22Rv1 (cell line): ENCODE measurements at regions not wholly inside any gene's neighbourhood (a gene's known extent, or its start where the extent isn't known, plus 50 kb on each side); places are given as distances from the start of the nearest gene placed in this dataset.
A peak's percentile ranks its signal among the peaks of the same experiment; 100 is the strongest.

Experiments used
- H3K27ac ChIP-seq: fragments of 450-650 bp; 2 replicates; pipeline ENCODE4 v1.5.1; 2017
- CTCF ChIP-seq: fragments of 450-650 bp; IDR thresholded peaks from 2 replicates; pipeline ENCODE4 v1.5.1; 2017; ENCODE audit warnings: mild to moderate bottlenecking
- ZFX ChIP-seq: fragments of 450-650 bp; IDR thresholded peaks from 2 replicates; pipeline ENCODE4 v1.6.1; 2017; ENCODE audit warnings: antibody characterized with exemption, borderline replicate concordance

- no peak overlapping the region for H3K27ac ChIP-seq
- TF ChIP-seq ZFX, result no peak
- no peak for TF ChIP-seq CTCF
These were observed 384.5 kb upstream of the IL12A start for GRCh38 chr3:159604151-159604581.

GRCh38 chr3:159605101-159605500, 383.5 kb upstream of the IL12A start:
- TF ChIP-seq ZFX, result no peak
- no peak for TF ChIP-seq CTCF
- H3K27ac ChIP-seq, result no peak overlapping the region

GRCh38 chr3:159605776-159606175, 382.9 kb upstream of the IL12A start:
- no peak for TF ChIP-seq ZFX
- H3K27ac ChIP-seq, result no peak overlapping the region

GRCh38 chr3:159607856-159608255, 380.8 kb upstream of the IL12A start:
- TF ChIP-seq ZFX, result no peak
- TF ChIP-seq CTCF, result no peak
- H3K27ac ChIP-seq, result no peak overlapping the region

- no peak for TF ChIP-seq ZFX
- no peak for TF ChIP-seq CTCF
- no peak overlapping the region for H3K27ac ChIP-seq
These were observed 380.3 kb upstream of the IL12A start for GRCh38 chr3:159608311-159608710.

GRCh38 chr3:159609625-159610024, 379.0 kb upstream of the IL12A start:
- no peak overlapping the region for H3K27ac ChIP-seq
- TF ChIP-seq ZFX, result no peak

- H3K27ac ChIP-seq, result no peak overlapping the region
- TF ChIP-seq CTCF (peak; percentile 77), ZFX (no peak)
These were observed 372.3 kb upstream of the IL12A start for GRCh38 chr3:159616234-159616825.

- TF ChIP-seq CTCF (no peak), ZFX (no peak)
- no peak overlapping the region for H3K27ac ChIP-seq
These were observed 369.2 kb upstream of the IL12A start for GRCh38 chr3:159619341-159619885.
